ENCODE measurements at regions not wholly inside any gene's neighbourhood (a gene's known extent, or its start where the extent isn't known, plus 50 kb on each side); places are given as distances from the start of the nearest gene placed in this dataset.

GRCh38 chr3:194792368-194792767 lies 106.7 kb downstream of the FAM43A start (continued):
- TF ChIP-seq REST (IDR thresholded peaks at IDR 0.05; ENCODE audit: unreplicated experiment) (no peak), EZH2phosphoT487 (IDR thresholded peaks at IDR 0.05; ENCODE audit: unreplicated experiment) (no peak)

- no peaks in the 10 kb centered on the region for H4K20me1 ChIP-seq (replicated peaks; ENCODE audit: insufficient read depth)
- no peak overlapping the region for H3K4me3 Mint-ChIP-seq
- DNase-seq (ENCODE audit: low spot score) (no peak), ATAC-seq (no peak)
- no peak overlapping the region for H3K27ac ChIP-seq (ENCODE audit: low read depth)
- H3K4me1 Mint-ChIP-seq = peaks cover 11% of the 10 kb centered on the region
- H3F3A ChIP-seq (replicated peaks; ENCODE audit: low read depth) = no peaks in the 10 kb centered on the region
- no peak overlapping the region for H3K4me3 ChIP-seq
- H3K36me3 ChIP-seq (ENCODE audit: insufficient read depth) = no peaks in the 10 kb centered on the region
- H2AFZ ChIP-seq = peak overlapping the region; percentile 56; the same call in 1 of the 2 replicates
- H3K9me2 ChIP-seq (ENCODE audit: insufficient read depth) = no peaks in the 10 kb centered on the region
- H3K4me2 ChIP-seq = no peak overlapping the region
- no peaks in the 10 kb centered on the region for H3K36me3 Mint-ChIP-seq (ENCODE audit: low read depth)
- no peaks in the 10 kb centered on the region for H3K4me1 ChIP-seq (ENCODE audit: insufficient read depth)
- peaks cover 7% of the 10 kb centered on the region; the same call in 2 of the 3 replicates for H3K9me3 Mint-ChIP-seq
- H3K27me3 Mint-ChIP-seq (ENCODE audit: insufficient read depth, low read depth, poor library complexity) = peaks cover 10% of the 10 kb centered on the region
- no peaks in the 10 kb centered on the region for H3K79me2 ChIP-seq (replicated peaks; ENCODE audit: insufficient read depth)
- H3K27ac Mint-ChIP-seq = no peak overlapping the region
- H3K27me3 ChIP-seq (ENCODE audit: insufficient read depth) = no peaks in the 10 kb centered on the region
- TF ChIP-seq POLR2AphosphoS5 (IDR thresholded peaks at IDR 0.05; ENCODE audit: low read depth) = no peak
- TF ChIP-seq EZH2 (IDR thresholded peaks at IDR 0.05; ENCODE audit: low read depth, unreplicated experiment) = no peak
- TF ChIP-seq EZH2phosphoT487 (IDR thresholded peaks at IDR 0.05; ENCODE audit: unreplicated experiment) = no peak
- TF ChIP-seq ZNF462 (CRISPR knock-in tag; IDR thresholded peaks at IDR 0.05) = no peak
- TF ChIP-seq CTCF (conservative IDR thresholded peaks at IDR 0.05; ENCODE audit: low read depth in 2 of 2) = no peak
- no peak for TF ChIP-seq NANOG (IDR thresholded peaks at IDR 0.05; ENCODE audit: borderline replicate concordance)
- TF ChIP-seq CREB1 (CRISPR knock-in tag; IDR thresholded peaks at IDR 0.05; ENCODE audit: low read depth) = no peak
- no peak for TF ChIP-seq ZNF114 (CRISPR knock-in tag; IDR thresholded peaks at IDR 0.05)
These were observed 112.0 kb downstream of the FAM43A start for GRCh38 chr3:194797555-194798250.

All from GM23338 (cell line).